ENCODE measurements at regions not wholly inside any gene's neighbourhood (a gene's known extent, or its start where the extent isn't known, plus 50 kb on each side); places are given as distances from the start of the nearest gene placed in this dataset.

DNA sequence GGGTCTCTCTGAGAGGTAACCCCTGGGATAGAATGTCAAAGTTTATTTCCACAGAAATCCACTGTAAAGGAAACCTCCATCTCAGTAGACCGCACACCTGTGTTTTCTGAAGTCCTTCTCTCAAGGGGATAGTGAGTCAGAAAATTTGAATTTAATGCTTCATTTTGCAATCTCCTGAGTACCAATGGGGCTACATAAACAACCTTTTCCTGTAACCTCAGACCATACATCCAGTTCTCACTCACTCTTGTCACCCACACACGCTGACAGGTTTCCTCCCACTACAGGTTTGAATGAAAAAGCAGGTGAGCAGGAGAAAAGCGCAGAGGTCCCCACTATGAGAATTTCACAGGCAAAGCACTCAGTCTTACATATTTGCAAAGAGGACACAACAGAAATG, 165.3 kb upstream of the MCTP2 start:
- no peak overlapping the region for H3K4me3 ChIP-seq (ENCODE audit: low read depth in 2 of 2, low read length in 1 of 2)
- CTCF ChIA-PET, result interaction anchor here (0.9 kb wide), 1 partner anchor 9 kb away, joined by 3 read pairs; no protein-coding TSS in a partner anchor
- WGBS (ENCODE audit: low lambda C conversion rate), result 50% methylated on average over 3 of the region's 3 CpGs
- H3K9ac ChIP-seq, result no peak overlapping the region
- H3K9me3 ChIP-seq, result no peaks in the 10 kb centered on the region
- no peaks in the 10 kb centered on the region for H4K20me1 ChIP-seq (ENCODE audit: insufficient read depth)
- H2AFZ ChIP-seq (ENCODE audit: low read depth), result no peak overlapping the region
- POLR2A ChIA-PET, result no interaction called here
- DNase-seq, result no peak
- H3K4me2 ChIP-seq, result no peak overlapping the region
- H3K36me3 ChIP-seq (replicated peaks in 1 of 2; ENCODE audit: control insufficient read depth in 1 of 2, insufficient read depth in 2 of 2, low read length in 1 of 2), result no peaks in the 10 kb centered on the region
- H3K79me2 ChIP-seq (ENCODE audit: insufficient read depth), result no peaks in the 10 kb centered on the region
- no peaks in the 10 kb centered on the region for H3F3A ChIP-seq (replicated peaks; ENCODE audit: insufficient read depth)
- no peaks in the 10 kb centered on the region for H3K27me3 ChIP-seq (ENCODE audit: insufficient read depth)
- H3K9me2 ChIP-seq, result no peaks in the 10 kb centered on the region
- no peak overlapping the region for H3K27ac ChIP-seq (ENCODE audit: low read depth in 2 of 2, low read length in 1 of 2)
- TF ChIP-seq EZH2phosphoT487 (IDR thresholded peaks at IDR 0.05; ENCODE audit: borderline replicate concordance, low read depth), result no peak
- TF ChIP-seq, protein P1, sequence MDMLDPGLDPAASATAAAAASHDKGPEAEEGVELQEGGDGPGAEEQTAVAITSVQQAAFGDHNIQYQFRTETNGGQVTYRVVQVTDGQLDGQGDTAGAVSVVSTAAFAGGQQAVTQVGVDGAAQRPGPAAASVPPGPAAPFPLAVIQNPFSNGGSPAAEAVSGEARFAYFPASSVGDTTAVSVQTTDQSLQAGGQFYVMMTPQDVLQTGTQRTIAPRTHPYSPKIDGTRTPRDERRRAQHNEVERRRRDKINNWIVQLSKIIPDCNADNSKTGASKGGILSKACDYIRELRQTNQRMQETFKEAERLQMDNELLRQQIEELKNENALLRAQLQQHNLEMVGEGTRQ (IDR thresholded peaks at IDR 0.05; ENCODE audit: borderline replicate concordance, low read depth, low read length), result no peak
- no peak for TF ChIP-seq MEF2A (IDR thresholded peaks at IDR 0.05; ENCODE audit: borderline replicate concordance, low read depth)
- TF ChIP-seq POLR2AphosphoS5 (IDR thresholded peaks at IDR 0.05; ENCODE audit: low read depth, low read length), result no peak
- TF ChIP-seq FOXM1 (IDR thresholded peaks at IDR 0.05; ENCODE audit: low read depth), result no peak
- TF ChIP-seq TAF1 (IDR thresholded peaks at IDR 0.05; ENCODE audit: borderline replicate concordance, low read depth, low read length), result no peak
- TF ChIP-seq, protein P2, sequence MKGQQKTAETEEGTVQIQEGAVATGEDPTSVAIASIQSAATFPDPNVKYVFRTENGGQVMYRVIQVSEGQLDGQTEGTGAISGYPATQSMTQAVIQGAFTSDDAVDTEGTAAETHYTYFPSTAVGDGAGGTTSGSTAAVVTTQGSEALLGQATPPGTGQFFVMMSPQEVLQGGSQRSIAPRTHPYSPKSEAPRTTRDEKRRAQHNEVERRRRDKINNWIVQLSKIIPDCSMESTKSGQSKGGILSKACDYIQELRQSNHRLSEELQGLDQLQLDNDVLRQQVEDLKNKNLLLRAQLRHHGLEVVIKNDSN (IDR thresholded peaks at IDR 0.05; ENCODE audit: borderline replicate concordance, low read depth), result no peak
- peaks cover 0 to 12% of the 10 kb centered on the region in 2 experiments; a peak in 1 of 4 replicates for H3K4me1 ChIP-seq (ENCODE audit: control insufficient read depth in 1 of 2, insufficient read depth in 2 of 2, low read depth in 1 of 2, low read length in 1 of 2)

DNA sequence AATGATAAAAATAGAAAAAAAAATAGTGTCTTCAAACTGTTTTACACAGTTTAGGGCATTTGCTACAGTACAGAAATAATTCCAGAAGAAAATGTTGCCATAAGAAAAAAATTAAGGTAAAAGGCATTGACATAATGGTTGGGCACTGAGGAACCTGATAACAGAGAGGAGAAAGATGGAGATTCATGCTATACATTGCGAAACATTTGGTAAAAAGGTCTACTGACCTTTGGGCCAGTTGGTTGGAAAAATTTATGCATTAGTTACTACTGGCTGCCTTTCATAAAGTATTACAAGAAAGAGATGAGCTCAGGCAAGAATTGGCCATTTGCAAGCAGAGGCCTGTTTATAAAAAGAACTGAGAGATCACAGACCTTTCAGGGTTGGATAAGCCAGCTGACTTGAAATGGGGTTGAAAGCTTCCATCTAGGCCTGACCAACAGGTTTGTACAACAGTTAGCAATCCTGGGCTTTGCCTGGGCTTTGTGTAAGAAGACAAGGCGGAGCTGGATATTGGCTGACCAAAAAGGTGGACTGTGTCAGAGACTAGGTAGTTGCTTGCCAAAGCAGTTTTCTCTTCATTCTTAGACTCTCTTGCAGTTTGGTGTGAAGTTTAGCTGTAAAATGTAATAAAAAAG, 166.6 kb upstream of the MCTP2 start:
- no peaks in the 10 kb centered on the region for H3K27me3 ChIP-seq (ENCODE audit: insufficient read depth)
- WGBS (ENCODE audit: low lambda C conversion rate), result 74% methylated on average over 2 of the region's 2 CpGs
- peaks cover 0 to 9% of the 10 kb centered on the region in 2 experiments; a peak in 1 of 4 replicates for H3K4me1 ChIP-seq (ENCODE audit: control insufficient read depth in 1 of 2, insufficient read depth in 2 of 2, low read depth in 1 of 2, low read length in 1 of 2)
- no peak overlapping the region for H3K27ac ChIP-seq (ENCODE audit: low read depth in 2 of 2, low read length in 1 of 2)
- ChIA-PET CTCF (interaction anchor here (0.7 kb wide), 2 partner anchors 844 to 1986 kb away, joined by 3 read pairs; no protein-coding TSS in a partner anchor), POLR2A (no interaction called here)
- no peak overlapping the region for H3K9ac ChIP-seq
- H3K79me2 ChIP-seq (ENCODE audit: insufficient read depth), result no peaks in the 10 kb centered on the region
- no peak overlapping the region for H3K4me2 ChIP-seq
- H2AFZ ChIP-seq (ENCODE audit: low read depth), result no peak overlapping the region
- H3F3A ChIP-seq (replicated peaks; ENCODE audit: insufficient read depth), result no peaks in the 10 kb centered on the region
- TF ChIP-seq YY1 (IDR thresholded peaks at IDR 0.05; ENCODE audit: low read depth), result no peak
- no peaks in the 10 kb centered on the region for H3K9me2 ChIP-seq
- H3K36me3 ChIP-seq (replicated peaks in 1 of 2; ENCODE audit: control insufficient read depth in 1 of 2, insufficient read depth in 2 of 2, low read length in 1 of 2), result no peaks in the 10 kb centered on the region
- no peak for DNase-seq
- no peak overlapping the region for H3K4me3 ChIP-seq (ENCODE audit: low read depth in 2 of 2, low read length in 1 of 2)
- no peaks in the 10 kb centered on the region for H4K20me1 ChIP-seq (ENCODE audit: insufficient read depth)
- no peaks in the 10 kb centered on the region for H3K9me3 ChIP-seq

DNA sequence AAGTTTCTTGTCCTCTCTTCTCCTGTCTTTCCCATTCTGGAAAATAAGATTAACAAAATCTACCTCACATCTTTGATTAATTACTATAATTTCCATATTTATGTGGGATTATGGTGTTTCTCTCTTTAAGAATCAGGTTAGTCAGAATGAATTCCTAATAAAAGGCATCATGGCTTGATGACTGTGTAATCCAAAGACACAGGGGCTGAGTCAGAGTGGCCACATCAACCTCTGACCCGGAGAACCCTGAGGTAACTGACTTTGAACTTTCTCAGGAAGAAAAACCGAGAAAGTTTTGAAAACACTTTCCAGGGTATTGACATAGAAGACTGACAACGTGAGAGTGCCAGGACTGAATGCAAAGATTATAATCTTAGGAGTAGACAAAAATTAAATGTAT, 170.3 kb upstream of the MCTP2 start:
- no peaks in the 10 kb centered on the region for H3F3A ChIP-seq (replicated peaks; ENCODE audit: insufficient read depth)
- no peaks in the 10 kb centered on the region for H3K79me2 ChIP-seq (ENCODE audit: insufficient read depth)
- no peak overlapping the region for H2AFZ ChIP-seq (ENCODE audit: low read depth)
- no peak for DNase-seq
- ChIA-PET POLR2A (no interaction called here), CTCF (no interaction called here)
- H3K4me3 ChIP-seq (ENCODE audit: low read depth in 2 of 2, low read length in 1 of 2), result no peak overlapping the region
- WGBS (ENCODE audit: low lambda C conversion rate), result 34% methylated on average over 3 of the region's 3 CpGs
- H3K9ac ChIP-seq, result no peak overlapping the region
- no peaks in the 10 kb centered on the region for H3K27me3 ChIP-seq (ENCODE audit: insufficient read depth)
- H3K4me2 ChIP-seq, result no peak overlapping the region
- H4K20me1 ChIP-seq (ENCODE audit: insufficient read depth), result no peaks in the 10 kb centered on the region
- H3K36me3 ChIP-seq (replicated peaks in 1 of 2; ENCODE audit: control insufficient read depth in 1 of 2, insufficient read depth in 2 of 2, low read length in 1 of 2), result no peaks in the 10 kb centered on the region
- no peaks in the 10 kb centered on the region for H3K9me3 ChIP-seq
- no peak overlapping the region for H3K27ac ChIP-seq (ENCODE audit: low read depth in 2 of 2, low read length in 1 of 2)
- H3K9me2 ChIP-seq, result no peaks in the 10 kb centered on the region
- no peak for TF ChIP-seq EZH2phosphoT487 (IDR thresholded peaks at IDR 0.05; ENCODE audit: borderline replicate concordance, low read depth)
- no peak for TF ChIP-seq FOSL2 (IDR thresholded peaks at IDR 0.05; ENCODE audit: borderline replicate concordance, low read depth)
- no peak for TF ChIP-seq RXRA (IDR thresholded peaks at IDR 0.05; ENCODE audit: borderline replicate concordance, low read depth)
- TF ChIP-seq MXI1 (IDR thresholded peaks at IDR 0.05; ENCODE audit: low read depth, low read length), result no peak
- H3K4me1 ChIP-seq (ENCODE audit: control insufficient read depth in 1 of 2, insufficient read depth in 2 of 2, low read depth in 1 of 2, low read length in 1 of 2), result peaks cover 0 to 8% of the 10 kb centered on the region in 2 experiments; a peak in 1 of 4 replicates

Data from SK-N-SH (cell line).